HG03432 (cell line): ENCODE measurements at regions not wholly inside any gene's neighbourhood (a gene's known extent, or its start where the extent isn't known, plus 50 kb on each side); places are given as distances from the start of the nearest gene placed in this dataset.
"Not testable (repeated sequence)": the region's sequence is repeated elsewhere in the genome, so short reads cannot be mapped to it uniquely, and the experiment has no call there.

Source experiments
- ATAC-seq: cut with Tn5 transposase; IDR thresholded peaks from one replicate; pipeline ENCODE4 v1.9.1; 2021; ENCODE audit warnings: mild to moderate bottlenecking, moderate library complexity; ENCODE audit not compliant: unreplicated experiment

- ATAC-seq, result no peak
Measured at GRCh38 chr10:22825841-22826240, 102.0 kb upstream of the ARMC3 start.

GRCh38 chr10:22824984-22825383 lies 102.9 kb upstream of the ARMC3 start:
- ATAC-seq, result no peak

DNA sequence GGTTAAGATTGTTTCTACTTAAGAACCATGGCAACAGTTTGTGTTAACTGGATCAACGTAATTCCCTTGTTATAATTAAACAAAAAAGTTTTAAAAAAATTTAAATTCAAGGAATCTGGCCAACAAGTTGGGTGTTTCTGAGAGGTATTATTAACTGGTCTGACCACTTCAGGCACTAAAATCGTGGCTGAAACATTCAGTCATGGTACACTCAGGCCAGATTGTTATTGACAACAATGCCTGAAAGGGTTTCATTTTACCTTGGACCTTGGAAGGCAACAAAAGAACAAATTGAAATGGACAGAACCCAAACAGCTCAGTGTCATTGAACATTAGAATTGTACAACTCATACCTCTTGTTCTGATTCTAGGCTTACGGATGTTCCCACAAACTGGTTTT lies 103.3 kb upstream of the ARMC3 start:
- no peak for ATAC-seq

- ATAC-seq, result peak; percentile 91
Measured at GRCh38 chr10:22823109-22823508, 104.7 kb upstream of the ARMC3 start.

- ATAC-seq, result not testable (repeated sequence)
Measured at GRCh38 chr10:22821921-22822320, 105.9 kb upstream of the ARMC3 start.

DNA sequence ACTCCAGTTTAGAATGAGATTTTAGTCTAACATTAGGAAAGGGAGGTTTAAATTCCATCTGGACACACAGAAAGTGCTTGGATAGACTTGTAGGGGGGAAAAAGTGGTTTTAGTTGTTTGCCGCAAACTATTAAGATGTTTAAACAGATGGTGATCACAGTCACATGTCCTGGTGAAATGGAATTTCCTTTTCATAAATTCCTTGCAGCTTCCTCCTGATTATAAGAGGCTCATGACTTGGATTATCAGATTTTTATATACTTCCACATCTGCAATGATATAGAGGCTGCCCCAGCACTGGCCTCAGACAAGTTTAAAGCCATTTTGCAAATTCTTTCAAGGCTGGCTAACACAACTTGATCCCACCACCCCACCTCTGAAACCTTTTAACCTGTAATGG lies 106.4 kb upstream of the ARMC3 start:
- no peak for ATAC-seq

- ATAC-seq, result peak; percentile 57
Measured at GRCh38 chr10:22816298-22816653, 101.9 kb upstream of the PIP4K2A start.

- ATAC-seq, result no peak
Measured at GRCh38 chr10:22810643-22811465, 96.5 kb upstream of the PIP4K2A start.

GRCh38 chr10:22807238-22807637 lies 92.9 kb upstream of the PIP4K2A start:
- ATAC-seq, result no peak

DNA sequence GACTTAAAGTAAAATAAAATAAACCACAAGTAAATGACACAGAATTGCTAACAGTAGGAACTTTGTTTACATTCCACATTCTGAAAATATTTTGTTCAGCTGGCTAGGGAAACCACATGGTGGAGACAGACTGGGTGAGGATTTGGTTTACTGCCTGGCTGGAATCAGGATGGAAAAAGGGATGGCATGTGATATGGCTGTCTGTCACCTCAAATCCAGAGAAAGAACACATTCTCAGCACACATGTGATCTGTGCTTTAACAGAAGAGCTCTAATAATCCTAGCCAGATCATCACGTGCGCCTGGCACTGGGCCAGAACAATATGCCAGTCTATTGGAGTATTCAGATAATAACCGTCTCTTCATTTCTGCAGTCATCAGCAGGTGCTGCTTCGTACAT lies 90.9 kb upstream of the PIP4K2A start:
- ATAC-seq, result no peak

DNA sequence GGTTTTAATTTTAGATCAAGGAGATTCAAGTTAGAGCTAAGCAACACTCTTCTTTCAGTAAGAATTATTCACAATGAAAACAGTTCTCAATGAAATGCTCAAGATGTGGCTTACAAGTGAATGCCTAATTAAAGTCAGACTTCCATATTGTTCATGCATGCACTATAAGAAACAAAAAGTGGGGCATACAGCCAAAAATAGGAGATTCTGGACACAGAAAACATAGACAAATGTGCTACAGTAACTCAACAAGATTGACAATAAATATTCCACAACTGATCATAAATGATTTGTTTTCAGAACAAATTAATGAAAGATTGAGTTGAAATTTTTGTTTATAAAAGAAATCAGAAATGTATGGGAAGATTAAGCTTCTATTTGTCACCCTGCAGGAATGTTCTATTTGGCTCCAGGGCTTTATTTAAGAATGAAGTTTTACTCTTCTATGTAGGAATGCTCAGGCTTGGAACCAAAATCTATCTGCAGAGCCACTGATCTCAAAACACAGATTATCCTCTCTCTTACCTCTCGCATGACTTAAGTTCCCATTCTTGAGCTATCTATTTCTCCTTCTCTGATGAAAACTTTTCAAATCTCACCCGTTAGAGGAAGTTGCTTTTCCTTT lies 89.0 kb upstream of the PIP4K2A start:
- ATAC-seq, result no peak

- no peak for ATAC-seq
Measured at GRCh38 chr10:22801785-22802184, 87.4 kb upstream of the PIP4K2A start.

GRCh38 chr10:22797796-22798195 lies 83.4 kb upstream of the PIP4K2A start:
- not testable (repeated sequence) for ATAC-seq

GRCh38 chr10:22795546-22795945 lies 81.2 kb upstream of the PIP4K2A start:
- ATAC-seq, result no peak

GRCh38 chr10:22792161-22792560 lies 77.8 kb upstream of the PIP4K2A start:
- no peak for ATAC-seq

GRCh38 chr10:22791665-22792064 lies 77.3 kb upstream of the PIP4K2A start:
- ATAC-seq, result no peak

- ATAC-seq, result no peak
Measured at GRCh38 chr10:22784668-22785067, 70.3 kb upstream of the PIP4K2A start.

DNA sequence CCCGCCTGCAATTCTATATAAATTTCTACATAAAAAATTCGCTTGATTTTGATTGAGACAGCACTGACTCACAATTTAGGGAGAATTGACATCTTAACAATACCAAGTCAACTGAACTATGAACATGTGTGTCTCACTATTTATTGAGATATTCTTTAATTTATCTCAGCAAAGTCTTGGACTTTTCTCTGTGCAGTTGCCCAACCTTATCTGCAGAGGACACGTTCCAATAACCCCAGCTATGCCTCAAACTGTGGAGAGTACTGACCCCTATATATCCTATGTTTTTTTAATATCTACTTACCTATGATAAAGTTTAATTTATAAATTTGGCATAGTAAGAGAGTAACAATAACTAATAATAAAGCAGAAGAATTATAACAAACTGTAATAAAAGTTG lies 69.4 kb upstream of the PIP4K2A start:
- ATAC-seq, result no peak

- no peak for ATAC-seq
Measured at GRCh38 chr10:22780474-22780885, 66.1 kb upstream of the PIP4K2A start.

GRCh38 chr10:22779331-22780019 lies 65.1 kb upstream of the PIP4K2A start:
- no peak for ATAC-seq

DNA sequence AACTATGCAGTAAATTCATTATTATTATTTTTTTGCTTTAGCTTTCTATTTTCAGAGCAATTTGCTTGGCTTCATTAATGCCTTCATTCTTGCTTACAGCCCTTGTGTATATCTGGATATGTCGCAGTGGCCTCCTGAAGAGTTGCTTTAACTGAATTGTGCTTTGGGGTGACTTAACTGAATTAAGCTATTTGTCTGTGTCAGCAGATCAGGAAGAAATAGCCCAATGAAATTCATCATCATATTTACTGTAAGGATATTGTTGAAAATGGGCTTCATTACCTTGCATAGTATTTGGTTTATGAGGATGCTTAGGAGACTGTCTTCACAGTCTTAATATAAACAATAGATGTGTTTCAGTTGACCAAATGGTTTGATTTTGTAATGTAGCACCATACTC lies 59.7 kb upstream of the PIP4K2A start:
- ATAC-seq, result no peak

GRCh38 chr10:22771631-22772030 lies 57.3 kb upstream of the PIP4K2A start:
- not testable (repeated sequence) for ATAC-seq
